Left ventricle myocardium superior (tissue), 1 donor: ENCODE measurements at regions not wholly inside any gene's neighbourhood (a gene's known extent, or its start where the extent isn't known, plus 50 kb on each side); places are given as distances from the start of the nearest gene placed in this dataset.

ENCODE experiments used
- ATAC-seq: fragments of 200-7000 bp; cut with Tn5 transposase; one replicate; pipeline ENCODE4 v1.9.1; 2020; ENCODE audit warnings: mild to moderate bottlenecking, moderate library complexity
- DNase-seq: peaks from one replicate; pipeline ENCODE4 v3.0.0-alpha.2; 2020
- intact Hi-C: fragments of 100-400 bp; cut with micrococcal nuclease; formaldehyde crosslinking; loops from one replicate; pipeline ENCODE4 v1.11.0; 2022
- donor health status: DM: no; HTN: yes; CAD: no; lungs with severe emphysema.

- intact Hi-C loops, result no loop called here
- no peak for DNase-seq
- ATAC-seq, result no peak
Observed at GRCh38 chr2:67048314-67048713, 348.8 kb upstream of the ETAA1 start.

DNA sequence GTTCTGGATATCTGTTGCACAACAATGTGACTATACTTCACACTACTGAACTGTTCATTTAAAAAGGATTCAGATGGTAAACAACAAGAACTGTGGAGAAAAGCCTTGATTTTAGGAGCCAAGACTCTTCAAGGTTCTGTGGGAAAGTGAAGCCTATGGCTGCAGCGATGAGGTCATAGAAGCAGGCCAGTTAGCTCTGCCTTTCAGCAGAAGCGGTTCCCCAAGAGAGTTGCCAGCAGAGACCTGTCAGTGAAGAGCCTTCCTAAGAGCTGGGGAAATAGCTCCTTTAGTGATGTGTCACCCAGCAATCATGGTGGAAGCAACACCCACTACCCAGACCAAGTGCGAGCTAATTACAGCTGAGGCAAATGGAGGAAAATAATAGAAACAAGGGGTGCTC is 346.5 kb upstream of the ETAA1 start:
- no peak for ATAC-seq
- DNase-seq, result no peak
- intact Hi-C loops, result no loop called here

GRCh38 chr2:67054728-67055127 is 342.4 kb upstream of the ETAA1 start:
- no peak for ATAC-seq
- DNase-seq, result no peak
- intact Hi-C loops, result no loop called here

GRCh38 chr2:67055387-67056304 is 341.5 kb upstream of the ETAA1 start:
- intact Hi-C loops, result no loop called here
- ATAC-seq (no peak), DNase-seq (no peak)

DNA sequence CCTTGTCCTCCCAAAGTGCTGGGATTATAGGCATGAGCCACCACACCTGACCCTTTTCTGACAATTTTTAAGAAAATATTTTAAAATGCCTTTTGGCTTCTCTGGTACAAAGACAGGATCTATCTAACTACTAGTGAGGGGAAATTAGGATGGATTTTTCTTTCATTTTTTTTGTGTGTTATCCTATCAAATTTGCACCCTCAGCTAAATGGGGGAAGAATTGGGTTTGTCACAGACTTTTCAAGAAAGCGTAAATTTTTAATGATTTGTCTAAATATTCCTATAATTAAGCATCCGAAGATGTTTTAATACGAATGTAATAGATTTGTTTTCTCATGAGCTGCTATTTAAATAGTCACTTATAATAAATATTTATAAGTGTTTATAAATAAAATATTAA is 340.0 kb upstream of the ETAA1 start:
- ATAC-seq, result no peak
- intact Hi-C loops, result no loop called here
- no peak for DNase-seq

DNA sequence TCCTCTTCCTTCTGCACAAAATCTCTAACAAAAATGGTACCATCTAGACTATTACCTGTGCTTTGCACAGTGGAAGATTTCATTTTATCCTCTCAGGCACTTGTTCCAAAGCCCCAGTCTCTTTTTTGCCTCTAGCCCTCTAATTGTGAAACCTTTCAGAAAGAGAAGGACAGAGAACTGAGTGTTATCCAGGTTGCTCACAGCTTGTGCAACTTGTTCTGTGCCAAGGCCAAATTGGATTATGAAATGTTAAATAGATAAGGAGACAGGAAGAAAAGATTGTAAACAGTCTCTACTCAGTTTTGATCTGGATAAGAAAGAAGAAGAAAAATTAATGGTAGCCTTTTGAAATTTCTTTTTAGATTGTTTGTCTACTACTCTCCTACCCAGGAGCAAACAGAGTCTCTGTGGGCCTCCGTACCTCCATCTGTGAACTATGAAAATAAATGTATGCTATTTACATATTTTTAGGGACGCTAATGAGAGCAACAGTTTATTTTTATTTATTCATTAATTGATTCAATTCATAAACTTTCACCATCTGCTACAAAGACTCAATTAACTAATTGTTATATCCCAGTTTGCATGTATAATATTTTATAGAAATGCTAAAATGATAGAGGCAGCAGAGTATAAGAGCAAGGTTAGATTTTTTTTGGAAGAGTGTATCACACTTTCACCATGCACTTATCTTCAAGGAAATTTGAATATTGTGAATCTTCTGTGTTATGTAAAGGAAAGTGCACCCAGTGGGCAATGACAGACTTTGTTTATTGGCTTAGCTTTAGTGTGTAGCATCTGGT is 339.0 kb upstream of the ETAA1 start:
- ATAC-seq (no peak), DNase-seq (no peak)
- intact Hi-C loops, result no loop called here

DNA sequence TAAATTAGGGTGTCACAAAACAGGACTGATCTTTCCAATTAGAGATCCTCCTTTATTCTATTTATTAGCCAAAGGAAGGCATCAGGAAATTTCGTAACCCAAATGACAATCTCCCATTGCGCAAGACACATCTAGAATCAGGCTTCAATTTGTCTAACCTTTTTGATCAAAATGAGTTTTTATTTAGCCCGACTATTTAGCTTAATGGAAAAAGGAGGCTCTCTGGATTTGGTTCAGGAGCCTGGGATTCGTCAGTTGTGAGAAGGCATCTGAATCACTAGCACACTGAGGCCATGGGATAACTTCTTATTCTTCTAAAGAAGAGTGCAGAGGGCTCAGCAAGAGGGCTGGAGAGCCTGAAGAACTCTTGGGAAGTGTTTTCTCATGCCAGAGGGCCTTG is 332.1 kb upstream of the ETAA1 start:
- no peak for ATAC-seq

DNA sequence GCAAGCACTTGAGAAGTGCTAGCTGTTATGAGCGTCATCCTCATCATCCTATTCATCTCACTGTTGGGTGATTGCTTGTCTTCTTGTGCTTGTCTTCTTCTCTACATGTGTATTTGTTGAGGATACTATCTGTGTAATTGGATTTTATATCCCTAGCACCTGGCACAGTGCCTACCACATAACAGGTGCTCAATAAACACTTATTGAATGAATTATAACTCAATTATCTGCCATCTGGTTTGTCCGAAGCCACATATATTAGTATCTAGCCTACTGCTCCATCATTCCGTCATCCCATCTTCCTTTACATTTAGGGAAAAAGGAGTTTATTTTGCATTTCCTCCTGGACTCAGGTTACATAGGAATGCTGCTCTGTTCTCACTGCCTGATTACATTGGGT is 330.4 kb upstream of the ETAA1 start:
- DNase-seq (no peak), ATAC-seq (no peak)
- intact Hi-C loops, result no loop called here

More for the DNA sequence above, 332.1 kb upstream of the ETAA1 start:
- no peak for DNase-seq
- intact Hi-C loops, result no loop called here

DNA sequence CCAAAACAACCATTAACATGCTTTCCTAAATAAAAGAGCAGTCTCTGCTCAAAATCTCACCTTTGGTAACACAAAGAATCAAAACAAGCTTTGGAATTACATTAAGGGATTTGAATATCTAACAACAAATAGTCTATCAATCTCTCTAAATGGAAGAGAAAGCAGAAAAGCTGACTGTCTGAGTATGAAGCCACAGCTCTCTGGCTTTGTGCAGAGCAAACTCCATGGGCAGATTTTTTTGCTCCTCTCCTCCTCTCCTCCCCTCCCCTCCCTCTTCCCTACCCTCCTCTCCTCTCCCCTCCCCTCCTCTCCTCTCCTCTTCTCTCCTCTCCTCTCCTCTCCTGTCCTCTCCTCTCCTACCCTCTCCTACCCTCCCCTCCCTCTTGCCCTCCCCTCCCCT is 329.5 kb upstream of the ETAA1 start:
- intact Hi-C loops, result no loop called here
- no peak for ATAC-seq
- no peak for DNase-seq

DNA sequence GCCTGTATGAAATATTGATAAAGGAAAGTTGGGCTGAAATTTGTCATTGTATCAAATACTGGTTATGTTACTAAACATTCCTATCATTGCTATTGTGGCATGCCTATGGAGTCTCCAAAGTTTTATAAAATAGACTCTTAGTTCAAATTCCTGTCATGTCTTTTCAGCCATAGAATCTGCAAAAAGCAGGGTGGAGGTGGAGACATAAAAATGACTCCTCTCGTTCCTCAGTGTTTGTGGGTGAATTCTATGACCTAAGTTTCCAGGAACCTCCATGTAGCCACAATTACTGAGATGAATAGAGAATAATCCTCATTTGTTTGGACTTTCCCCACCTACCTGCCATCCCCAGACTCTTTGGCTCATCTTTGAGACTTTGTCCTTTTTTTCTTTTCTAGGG is 326.3 kb upstream of the ETAA1 start:
- ATAC-seq (no peak), DNase-seq (no peak)
- intact Hi-C loops, result no loop called here

DNA sequence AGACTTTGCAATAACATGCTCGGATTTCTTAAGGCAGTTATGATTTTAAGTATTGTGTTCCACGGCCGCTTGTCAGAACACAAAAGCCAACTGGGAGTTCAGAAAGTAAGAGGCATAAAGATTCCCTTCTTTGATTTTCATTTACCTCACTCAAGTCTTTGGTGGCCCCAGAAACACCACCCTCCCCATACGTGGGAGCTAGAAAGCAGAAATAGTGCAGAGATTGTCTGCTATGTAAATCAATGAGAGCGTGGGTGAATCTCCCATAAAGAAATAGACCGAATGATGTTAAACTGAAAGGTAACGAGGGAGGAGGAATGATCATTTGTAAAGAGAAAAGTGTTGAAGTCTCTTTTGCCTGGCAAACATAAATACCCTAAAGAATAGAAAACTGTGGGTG is 322.1 kb upstream of the ETAA1 start:
- intact Hi-C loops, result no loop called here
- DNase-seq, result no peak
- no peak for ATAC-seq

DNA sequence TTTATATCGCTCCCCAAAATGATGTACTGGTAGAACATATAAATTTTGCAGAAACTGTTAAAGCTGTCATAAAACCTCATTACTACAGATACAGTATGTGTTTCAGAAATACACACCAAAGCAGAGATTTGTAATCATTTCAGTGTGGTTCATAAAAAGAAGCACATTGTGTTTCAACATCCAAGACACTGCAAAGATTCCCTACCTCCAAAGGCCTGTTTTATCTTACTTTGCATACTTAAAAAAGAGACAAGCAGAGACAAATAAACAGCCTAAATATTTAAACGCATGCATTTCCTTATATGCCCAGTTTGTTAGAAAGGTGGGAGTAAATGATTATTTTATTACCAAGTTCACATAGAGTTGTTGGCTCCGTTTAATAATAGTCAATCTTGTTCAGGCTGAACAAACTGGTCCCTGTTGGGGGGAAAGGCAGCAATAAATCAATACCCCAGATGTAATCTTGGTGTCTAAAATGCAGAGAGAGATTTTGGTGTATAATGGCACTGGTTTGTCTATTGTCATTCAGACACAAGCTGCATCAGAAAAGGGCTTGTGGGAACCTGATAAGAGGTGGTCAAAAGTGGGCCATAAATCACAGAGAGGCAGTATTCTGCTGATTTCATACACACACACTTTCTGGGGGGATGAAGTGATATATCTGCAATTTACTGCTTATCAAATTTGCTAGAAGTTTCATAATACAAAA is 321.4 kb upstream of the ETAA1 start:
- no peak for DNase-seq
- intact Hi-C loops, result no loop called here
- ATAC-seq, result no peak

DNA sequence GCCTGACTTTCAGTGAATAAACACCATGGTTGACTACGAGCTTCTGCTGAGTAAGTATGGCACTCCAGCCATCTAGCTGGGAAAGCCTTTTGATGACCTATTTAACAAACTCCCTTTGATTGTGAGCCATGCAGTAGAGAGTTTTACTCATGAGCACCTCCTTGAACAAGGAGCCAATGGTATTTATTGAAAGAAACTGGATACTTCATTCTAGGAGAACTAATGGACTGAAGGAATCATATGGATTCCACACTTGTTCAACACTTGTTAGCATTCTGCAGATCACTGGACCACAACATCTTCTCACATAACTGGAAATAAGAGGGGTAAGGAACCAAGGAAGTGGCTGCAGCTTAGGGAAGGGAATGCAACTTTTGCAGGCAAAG is 320.9 kb upstream of the ETAA1 start:
- DNase-seq, result no peak
- intact Hi-C loops, result no loop called here
- no peak for ATAC-seq

GRCh38 chr2:67079729-67080128 is 317.4 kb upstream of the ETAA1 start:
- DNase-seq, result no peak
- ATAC-seq, result no peak
- intact Hi-C loops, result no loop called here

DNA sequence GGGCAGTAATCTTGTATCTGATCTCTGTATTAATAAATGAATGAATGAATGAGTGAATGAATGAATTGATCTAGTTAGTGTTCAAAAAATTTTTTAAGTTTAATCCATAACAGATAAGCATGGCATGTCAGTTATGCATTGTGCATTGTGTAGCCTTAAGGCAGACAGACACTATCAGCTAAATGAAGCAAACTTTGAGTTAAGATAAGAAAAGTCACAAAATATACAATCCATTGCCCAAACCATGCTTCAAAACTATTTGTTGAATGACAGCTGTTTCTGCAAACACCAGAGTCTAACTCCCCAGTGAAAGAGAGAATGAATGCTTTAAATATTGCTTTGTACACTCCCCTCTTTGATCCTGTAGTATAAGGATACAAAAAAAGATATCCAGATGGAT is 314.3 kb upstream of the ETAA1 start:
- ATAC-seq, result no peak

DNA sequence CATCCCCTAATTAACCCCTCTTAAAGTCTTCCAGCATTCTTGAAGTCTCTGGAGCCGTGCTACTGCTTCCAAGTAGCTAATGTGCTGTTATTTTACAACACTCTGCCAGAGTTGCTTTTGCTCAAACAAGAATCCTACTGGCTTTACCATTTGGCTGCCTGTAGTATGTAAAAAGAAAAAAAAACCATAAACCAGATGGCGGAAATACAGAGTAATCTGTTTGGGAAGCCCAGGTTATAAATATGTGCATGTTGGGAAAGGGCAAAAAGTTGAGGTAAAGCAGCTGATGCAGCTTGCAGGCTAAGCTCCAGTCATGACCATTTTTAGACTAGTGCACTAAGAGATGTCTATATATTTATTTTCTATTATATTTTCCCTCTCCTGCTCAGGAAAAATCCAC is 313.2 kb upstream of the ETAA1 start:
- ATAC-seq, result no peak

More for the DNA sequence above, 314.3 kb upstream of the ETAA1 start:
- intact Hi-C loops, result no loop called here
- DNase-seq, result no peak

DNA sequence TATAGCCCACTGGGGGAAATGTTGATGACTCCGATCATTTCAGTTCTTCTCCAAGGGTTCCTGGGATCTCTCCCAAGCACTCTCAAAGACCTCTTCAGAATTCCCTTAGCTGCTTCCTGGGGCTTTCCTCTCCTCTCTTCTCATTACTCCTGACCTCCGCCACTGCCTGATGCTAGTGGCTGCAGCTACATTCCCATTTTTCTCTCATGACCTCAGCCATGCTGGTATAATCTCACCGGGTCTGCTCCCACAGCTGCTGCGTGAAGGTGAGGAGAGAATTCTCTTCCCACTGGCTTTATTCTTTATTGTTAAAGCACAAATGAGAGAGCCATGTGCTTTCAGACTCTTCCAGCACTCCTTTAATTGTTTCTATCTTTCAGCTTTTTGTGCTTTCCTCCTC is 312.0 kb upstream of the ETAA1 start:
- ATAC-seq, result no peak
- no peak for DNase-seq
- intact Hi-C loops, result no loop called here

More for the DNA sequence above, 313.2 kb upstream of the ETAA1 start:
- intact Hi-C loops, result no loop called here
- no peak for DNase-seq

DNA sequence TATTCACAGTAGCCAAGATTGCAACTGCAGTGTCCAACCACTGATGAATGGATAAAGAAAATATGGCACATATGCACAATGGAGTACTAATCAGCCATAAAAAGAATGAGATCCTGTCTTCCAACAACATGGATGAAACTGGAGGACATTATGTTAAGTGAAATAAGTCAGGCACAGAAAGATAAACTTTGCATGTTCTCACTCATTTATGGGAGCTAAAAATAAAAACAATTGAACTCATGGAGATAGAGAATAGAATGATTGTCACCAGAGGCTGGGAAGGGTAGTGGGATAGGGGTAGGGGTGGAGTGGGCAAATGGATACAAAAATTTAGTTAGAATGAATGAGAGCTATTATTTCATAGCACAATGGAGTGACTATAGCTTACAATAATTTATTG is 305.5 kb upstream of the ETAA1 start:
- ATAC-seq, result no peak
- no peak for DNase-seq
- intact Hi-C loops, result no loop called here

- intact Hi-C loops, result no loop called here
- no peak for DNase-seq
- ATAC-seq, result no peak
Observed at GRCh38 chr2:67095121-67095520, 302.0 kb upstream of the ETAA1 start.

GRCh38 chr2:67096886-67097285 is 300.2 kb upstream of the ETAA1 start:
- intact Hi-C loops, result no loop called here
- DNase-seq (no peak), ATAC-seq (no peak)
